GM18520 (cell line): ENCODE measurements at regions not wholly inside any gene's neighbourhood (a gene's known extent, or its start where the extent isn't known, plus 50 kb on each side); places are given as distances from the start of the nearest gene placed in this dataset.

ENCODE experiments used
- ATAC-seq: cut with Tn5 transposase; IDR thresholded peaks from one replicate; pipeline ENCODE4 v1.9.1; 2021; ENCODE audit not compliant: unreplicated experiment

DNA sequence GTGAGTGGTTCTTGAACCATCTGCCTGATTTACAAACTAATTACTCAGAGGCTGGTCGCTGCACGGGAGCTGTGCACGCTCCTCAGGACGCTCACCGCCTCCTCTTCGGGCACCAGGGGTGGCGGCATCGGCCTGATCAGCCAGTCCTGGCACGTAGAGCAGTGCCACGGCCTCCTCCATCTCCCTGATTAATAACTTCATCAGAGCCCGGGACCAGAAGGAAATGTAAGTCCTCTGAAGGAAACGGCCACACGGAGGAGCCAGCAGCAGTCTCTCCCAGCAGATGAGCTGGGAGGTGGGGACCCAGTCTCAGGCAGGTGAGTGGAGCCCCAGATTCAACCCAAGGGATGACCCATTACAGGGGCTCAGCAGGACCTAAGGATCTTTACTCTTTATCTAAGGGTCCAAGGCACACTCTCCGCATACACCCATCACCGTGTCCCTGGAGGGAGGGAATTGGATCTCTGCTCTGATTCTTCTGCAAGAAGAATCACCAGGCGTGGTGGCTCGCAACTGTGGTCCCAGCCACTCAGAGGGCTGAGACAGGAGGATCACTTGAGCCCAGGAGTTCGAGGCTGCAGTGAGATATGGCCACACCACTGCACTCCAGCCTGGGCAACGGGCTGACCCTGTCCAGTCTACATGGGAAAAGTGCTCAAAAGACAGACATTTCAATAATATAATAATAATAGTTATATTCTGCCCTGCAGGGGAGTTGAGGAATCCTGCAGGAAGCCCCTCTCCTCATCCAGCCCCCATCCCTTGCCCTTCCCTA is 366.5 kb downstream of the SEC14L1 start:
- no peak for ATAC-seq

DNA sequence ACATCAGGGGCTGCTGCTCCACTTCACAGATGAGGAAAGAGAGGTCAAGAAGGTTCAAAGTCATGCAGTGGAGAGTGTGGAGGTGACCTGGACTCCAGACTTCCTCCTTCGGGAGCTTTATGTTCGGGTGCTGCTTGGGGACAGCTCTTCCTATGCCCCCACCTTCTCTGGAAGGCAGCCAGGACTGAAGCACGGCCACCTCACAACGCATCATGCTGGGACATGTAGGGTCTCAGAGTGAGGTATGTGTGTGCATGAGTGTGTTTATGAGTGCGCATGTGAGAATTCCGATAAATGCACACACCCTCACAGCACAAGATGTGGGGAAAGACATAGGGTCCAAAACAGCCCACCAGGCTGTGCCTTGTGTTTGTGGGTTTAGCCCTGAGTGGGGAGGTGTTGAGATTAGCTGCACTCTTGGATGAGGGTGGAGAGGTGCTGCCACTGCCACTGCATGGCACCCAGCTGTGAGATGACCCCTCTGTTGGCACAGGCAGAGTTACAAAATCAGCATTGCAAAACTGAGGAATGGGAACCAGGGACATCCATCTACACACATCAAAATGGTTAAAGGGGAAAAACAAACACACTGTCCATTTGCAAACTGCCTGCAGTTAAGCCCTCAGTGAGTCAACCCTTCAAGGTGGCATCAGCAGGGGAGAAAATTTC is 367.4 kb downstream of the SEC14L1 start:
- no peak for ATAC-seq

DNA sequence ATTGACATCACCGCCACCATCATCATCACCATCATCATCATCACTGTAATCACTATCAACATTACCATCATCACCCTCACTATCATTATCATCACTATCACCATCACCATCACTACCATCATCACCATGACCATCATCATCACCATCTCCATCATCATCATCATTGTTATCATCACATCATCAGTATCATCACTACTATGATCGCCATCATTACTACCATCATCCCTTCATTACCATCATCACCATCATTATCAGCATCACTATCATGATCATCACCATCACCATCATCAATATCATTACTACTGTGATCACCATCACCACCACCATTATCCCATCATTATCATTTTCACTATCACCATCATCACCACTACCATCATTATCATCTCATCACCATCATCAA is 368.3 kb downstream of the SEC14L1 start:
- no peak for ATAC-seq

DNA sequence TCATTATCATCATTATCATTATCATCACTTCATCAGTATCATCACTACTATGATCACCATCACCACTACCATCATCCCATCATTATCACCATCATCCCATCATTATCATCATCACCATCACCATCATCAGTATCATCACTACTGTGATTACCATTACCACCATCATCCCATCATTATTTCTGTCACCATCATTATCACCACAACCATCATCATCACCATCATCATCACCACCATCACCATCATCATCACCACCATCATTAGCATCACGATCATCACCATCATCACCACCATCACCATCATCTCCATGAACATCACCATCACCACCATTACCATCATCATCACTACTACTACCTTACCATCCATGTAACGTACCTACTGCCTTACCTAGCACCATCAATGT is 368.8 kb downstream of the SEC14L1 start:
- ATAC-seq: no peak

DNA sequence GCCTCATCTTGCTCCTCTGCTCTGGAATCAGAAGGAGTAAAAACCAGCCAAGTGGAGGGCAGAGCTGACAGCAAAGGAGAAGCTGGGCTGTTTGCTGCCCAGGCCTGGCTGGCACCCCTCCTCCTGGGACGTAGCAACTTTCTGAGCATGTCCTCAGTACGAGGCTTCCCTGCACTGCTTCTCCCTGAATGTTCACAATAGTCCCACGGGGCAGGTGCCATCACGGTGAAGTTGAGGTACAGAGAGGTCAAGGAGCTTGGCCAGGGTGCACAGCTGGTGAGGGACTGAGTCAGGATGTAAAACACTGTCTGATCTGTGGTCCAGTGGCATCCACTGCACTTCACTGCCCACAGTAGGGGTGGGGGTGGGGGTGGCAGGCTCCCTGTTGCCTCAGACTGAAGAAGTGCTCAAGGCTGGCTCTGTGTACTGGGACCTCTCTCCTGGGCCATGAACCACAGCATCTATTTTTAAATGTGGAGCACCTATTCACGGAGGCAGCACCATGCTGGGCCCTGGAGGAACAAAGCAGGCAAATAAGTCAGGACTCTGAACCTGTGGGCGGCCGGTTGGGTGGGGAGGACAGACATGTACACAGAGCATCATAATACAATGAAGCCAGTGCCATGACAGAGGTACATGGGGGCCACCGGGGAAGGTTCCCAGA is 369.5 kb downstream of the SEC14L1 start:
- no peak for ATAC-seq

DNA sequence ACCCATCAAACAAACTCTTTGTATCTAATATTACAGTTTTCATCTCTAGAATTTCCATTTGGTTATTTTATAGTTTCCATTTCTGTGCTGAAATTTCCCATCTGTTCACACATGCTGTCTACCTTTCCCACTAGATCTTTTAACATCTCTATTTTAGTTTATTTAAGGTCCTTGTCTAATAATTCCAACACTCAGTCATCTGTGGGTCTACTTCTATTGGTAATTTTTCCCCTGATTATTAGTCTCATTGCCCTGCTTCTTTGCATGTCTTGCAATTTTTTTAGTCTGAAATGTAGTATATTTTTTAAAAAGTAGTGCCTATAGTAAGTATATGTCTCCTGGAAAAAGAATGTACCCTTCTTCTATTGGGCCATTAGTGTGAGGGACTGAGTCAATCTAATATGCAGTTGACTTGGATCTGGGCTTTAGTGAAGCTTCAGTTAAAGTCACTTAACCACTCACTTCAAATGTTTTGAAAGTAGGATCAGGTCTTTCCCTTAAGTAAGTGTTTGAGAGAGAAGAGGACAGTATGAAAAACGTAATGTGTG is 370.8 kb downstream of the SEC14L1 start:
- no peak for ATAC-seq

DNA sequence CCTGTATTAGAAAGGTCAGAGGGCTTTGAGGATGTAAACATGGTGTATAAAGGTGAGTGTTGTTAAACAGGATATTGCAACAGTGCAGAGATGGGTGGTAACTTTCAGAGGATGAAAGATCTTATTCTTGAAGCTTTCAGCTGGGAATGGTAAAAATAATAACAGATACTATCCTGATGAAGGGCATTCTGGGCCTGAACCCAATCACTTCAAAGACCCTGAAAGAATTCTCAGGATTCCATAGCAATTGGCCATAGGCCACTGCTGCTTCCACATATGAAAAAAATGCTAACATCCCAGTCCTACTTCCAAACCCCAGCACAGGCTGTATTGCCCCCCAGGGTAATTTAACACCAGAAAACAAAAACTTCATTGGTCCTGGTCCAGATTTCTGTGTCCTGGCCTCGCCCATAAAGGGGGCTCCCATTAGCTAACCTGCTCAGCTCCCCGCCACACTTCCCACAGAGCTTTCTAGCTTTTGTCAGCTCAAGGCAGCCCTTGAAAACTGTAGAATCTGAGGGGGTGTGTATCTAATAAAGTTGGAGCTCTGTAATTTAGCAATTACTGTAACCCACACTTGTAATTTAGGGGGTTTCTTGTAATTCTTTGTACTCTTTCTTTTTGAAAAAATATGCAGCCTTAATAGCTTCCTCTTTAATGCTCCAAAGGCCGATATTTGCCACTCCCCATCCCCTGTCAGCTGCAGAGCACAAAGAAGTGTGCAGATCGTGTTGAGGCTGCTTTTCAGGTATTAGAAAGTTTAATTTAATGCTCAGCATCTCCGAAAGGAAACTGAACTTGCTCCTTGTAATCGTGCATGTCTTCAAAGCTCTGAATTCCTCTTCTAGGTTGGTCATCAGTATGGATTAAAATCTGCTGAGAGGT is 371.5 kb downstream of the SEC14L1 start:
- no peak for ATAC-seq

DNA sequence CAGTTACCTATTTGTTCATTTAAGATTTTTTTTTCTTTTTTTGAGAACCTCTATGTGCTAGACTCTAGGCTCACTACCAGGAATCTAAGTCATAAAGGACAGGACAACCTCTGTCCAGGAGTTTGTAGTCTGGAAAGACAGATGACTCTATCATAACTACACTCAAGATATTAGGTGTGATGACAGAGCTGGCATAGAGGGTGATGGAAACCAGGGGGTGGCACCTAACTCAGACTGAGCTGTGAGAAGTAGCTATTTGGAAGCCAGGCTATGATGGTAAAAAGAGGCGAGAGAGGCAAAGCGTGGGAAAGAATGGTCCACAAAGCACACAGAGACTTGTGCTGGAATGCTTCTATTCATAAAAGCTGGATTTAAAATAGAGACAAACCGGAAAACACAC is 372.3 kb downstream of the SEC14L1 start:
- no peak for ATAC-seq

DNA sequence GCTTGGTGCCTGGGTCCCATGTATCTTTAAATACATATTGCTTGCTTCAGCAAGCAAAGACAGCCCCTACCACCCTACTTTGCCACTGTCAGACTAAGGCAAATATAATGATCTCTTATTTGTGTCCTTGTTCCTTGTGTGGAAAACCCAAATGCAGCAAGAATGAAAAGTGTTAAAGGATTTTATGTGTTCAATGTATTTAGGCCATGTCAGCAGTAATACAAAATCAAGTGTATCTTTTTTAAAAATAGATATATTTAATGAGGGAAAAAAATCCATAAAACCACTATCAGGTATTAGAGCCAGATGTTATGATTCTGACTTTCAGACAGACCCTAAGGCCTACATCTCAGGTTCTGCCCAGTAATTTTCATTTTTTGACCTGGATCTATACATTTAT is 374.5 kb downstream of the SEC14L1 start:
- ATAC-seq: no peak

DNA sequence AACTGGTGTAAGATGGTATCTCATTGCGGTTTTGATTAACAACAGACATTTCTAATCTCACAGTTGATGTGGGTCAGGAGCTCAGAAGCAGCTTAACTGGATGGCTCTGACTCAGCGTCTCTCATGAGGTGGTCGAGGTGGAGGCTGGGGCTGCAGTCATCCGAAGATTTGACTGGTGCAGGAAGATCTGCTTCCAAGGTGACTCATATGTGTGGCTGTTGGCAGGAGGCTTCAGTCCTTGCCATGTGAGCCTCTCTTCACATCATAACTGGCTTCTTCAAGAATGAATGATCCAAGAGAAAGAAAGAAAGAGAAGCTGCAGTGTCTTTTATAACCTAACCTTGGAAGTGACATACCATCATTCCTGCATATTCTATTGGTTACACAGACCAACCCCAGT is 376.1 kb downstream of the SEC14L1 start:
- ATAC-seq: no peak

DNA sequence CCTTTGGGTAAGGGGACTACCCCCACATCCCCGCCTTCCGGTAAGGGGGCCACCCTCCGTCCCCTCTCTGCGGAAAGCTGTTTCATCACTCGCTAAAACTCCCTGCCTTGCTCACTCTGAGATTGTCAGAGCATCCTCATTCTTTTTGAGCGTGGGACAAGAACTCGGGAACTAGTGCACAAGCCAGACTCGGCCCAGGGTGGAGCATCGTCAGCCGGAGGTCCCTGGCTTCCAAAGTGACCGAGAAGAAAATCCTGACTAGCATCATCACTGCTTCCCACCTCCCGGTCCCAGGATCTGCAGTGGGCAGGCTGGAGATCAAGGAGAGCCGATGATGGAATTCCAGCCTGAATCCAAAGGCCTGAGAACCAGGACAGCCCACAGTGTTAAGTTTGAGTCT is 380.3 kb downstream of the SEC14L1 start:
- no peak for ATAC-seq

DNA sequence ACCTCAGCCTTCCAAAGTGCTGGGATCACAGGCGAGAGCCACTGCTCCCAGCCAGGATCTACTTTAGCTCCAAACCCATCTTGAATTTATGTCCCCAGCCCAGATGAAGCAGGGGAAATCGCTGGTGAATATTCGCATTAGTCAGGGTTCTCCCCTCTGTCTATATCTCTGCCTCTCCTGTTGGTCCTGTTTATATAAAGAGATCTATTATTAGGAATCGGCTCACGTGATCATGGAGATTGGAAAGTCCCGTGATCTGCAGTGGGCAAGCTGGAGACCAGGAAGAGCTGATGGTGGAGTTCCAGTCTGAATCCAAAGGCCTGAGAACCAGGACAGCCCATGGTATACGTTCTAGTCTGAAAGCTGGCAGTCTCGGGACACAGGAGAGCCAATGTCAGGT is 382.8 kb downstream of the SEC14L1 start:
- ATAC-seq: no peak

DNA sequence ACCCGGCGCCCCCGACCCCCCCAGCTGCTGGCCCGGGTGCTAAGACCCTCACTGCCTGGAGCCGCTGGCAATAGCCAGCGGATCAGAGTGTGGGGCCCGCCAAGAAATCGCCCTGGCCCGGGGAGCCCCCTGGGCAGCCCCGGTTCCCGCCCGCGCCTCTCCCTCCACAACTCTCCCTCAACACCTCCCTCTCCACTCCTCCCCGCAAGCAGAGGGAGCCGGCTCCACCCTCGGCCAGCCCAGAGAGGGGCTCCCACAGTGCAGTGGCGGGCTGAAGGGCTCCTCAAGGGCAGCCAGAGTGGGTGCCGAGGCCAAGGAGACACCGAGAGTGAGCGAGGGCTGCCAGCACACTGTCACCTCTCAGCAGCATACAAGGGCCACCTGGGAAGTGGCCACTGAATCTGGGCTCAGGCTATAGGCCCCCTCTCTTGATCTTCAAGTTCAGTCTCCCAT is 385.5 kb downstream of the SEC14L1 start:
- no peak for ATAC-seq

DNA sequence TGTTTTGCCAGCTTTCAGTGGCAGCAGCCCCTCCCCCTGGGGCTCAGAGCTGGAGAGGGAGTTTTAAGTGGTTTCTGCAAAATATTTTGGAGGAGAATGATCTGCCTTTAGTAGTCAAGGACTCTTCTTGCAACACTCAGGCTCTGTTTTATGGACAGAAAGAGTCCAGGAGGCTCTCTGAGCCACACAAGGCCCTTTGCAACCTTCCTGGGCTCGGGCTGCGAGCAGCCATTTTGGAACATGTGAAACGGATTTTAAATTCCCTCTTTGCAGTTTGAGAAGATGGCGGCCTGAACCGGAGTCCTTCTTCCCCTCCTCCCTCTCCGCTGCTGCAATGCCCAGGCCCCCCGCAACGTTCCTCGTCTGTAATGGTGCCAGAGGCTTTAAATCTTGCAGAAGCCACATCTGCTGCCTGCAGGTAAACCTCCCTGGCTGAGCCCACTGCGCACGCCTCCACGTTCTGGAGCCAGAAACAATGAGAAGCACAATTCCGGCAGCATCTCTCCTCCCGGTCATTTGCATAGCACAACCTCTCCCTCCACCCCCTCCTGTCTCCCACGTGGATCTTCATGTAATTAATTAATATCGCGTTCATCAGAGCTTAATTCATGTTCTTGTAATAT is 386.1 kb downstream of the SEC14L1 start:
- ATAC-seq: no peak

DNA sequence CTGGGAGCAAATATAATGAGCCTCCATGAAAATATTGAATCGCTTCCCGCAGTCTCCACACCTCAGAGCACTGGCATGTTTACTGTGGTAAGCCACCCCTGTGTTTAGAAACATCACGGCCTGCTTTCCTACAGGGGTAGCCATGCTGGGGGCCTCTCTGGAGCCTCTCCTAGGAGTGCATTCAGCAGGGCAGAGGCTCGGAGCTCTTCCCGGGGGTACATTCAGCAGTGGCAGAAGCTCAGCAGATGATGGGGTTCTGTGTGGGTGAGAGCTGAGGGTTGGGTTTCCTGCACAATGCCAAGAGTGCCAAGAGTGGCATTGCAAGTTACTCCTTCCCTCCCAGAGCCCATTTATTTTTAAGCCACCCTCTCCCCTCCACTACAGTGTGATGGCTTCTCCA is 386.6 kb downstream of the SEC14L1 start:
- no peak for ATAC-seq

DNA sequence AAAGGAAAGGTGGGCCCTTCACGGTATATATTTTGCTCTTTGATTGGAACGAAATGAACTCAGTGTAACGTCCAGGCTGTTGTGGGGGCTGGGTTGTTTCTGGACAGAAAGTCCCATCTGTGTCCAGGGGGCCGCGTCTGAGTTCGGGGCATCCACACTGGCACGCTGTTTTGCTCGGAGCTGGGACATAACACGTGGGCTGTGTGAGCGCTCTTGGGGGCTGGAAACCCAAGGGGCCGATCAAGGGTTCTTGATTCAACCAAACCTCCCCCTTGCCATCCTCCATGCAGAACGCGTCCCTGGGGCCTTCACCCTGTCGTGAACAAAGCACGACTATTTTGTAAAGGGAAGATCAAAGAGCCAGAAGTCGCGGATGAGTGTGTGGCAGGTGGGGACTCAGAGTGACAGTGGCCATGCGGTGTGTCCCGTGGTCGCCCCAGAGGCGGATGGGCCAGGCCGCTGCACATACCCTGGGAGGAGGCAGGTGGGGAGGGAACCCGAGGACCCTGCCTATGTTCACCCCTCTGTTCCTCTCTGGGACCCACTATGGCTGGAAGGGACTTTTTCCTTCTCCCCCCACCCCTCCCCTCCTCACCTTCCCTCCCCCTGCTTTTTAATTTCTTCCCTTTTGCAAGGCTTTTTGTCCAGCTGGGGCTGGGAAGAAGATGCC is 387.2 kb downstream of the SEC14L1 start:
- no peak for ATAC-seq

DNA sequence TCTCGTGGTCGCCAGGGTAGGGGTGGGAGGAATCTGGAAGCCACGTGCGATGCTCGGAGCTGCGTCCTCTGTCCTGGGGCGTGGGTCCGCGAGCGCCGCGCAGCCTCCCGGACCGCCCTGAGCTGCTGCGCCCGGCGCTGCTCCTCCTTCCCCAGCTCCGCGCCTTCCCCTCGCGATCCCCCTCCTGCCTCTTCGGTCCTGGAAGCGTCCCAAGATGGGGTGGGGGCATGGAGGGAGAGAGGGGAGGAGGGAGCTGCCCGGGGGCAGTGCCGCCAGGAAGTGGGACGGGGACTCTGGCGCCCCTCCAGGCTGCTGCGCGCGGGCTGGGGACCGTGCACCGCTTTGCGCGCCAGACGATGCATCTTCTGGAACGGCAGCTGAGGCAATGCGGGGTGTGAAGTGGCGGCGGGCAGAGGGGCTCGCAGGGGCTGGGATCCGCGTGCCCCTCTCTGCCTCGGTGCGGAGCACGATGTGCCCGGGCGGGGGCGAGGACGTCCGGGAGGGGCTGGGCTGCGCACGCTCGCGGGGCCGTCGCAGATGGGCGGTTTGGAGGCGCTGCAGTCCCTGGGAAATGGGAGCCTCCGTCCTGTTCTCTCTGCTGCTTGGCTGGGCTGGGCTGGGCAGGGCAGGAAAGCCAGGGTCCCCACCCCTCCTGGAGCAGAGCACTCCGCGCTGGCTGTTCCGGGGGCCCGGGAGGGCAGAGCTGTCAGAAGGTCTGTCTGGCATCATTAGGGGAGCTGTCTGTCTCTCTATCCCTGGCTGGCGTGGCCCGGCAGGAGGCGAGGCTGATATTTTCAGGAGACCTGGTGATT is 388.0 kb downstream of the SEC14L1 start:
- ATAC-seq: no peak

DNA sequence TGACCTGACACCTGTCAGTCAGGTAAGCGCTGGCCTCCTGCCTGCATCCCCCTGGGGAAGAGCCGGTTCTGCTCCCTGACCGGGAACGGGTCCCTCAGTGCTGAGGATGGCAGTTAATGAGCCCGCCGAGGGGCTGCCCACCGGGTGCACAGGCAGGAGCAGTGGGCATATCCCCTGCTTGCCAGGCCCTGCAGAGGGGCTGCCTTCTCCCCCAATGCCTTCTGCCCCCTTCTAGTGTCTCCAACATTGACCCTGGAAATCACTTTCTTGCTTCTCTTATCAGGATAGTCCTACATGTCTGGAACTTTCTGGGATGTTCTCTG is 388.5 kb downstream of the SEC14L1 start:
- ATAC-seq: no peak

DNA sequence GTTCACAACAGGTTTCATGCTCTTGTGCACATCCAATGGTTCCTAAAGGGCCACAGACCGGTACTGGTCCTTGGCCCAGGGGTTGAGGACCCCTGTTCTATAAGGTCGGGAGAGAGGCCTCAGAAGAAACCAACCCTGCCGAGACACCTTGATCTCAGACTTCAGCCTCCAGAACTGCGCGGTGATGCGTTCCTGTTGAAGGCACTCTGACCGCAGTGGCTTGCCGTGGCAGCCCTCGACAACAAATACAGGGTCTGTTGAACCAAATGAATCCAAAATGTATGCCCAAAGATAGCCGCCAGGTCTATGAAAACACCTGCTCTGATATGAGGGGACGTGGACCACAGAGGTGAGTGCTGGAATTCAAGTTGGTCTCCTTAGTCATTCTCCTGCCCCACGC is 389.8 kb downstream of the SEC14L1 start:
- ATAC-seq: no peak
